ENCODE measurements at regions not wholly inside any gene's neighbourhood (a gene's known extent, or its start where the extent isn't known, plus 50 kb on each side); places are given as distances from the start of the nearest gene placed in this dataset.

- no peaks in the 10 kb centered on the region for H3K27me3 ChIP-seq
- TF ChIP-seq CTCF (IDR thresholded peaks at IDR 0.05): no peak
- TF ChIP-seq POLR2A (IDR thresholded peaks at IDR 0.05): no peak
- intact Hi-C loops (cut with DNase I): loop anchor here in 1 of 2 donors (10.0 kb wide), 1 partner anchor 81 kb away; no protein-coding TSS in a partner anchor
- no peaks in the 10 kb centered on the region for H3K9me3 ChIP-seq
- no peak overlapping the region for H3K4me3 ChIP-seq
- no peaks in the 10 kb centered on the region for H3K36me3 ChIP-seq
- 56% methylated on average over 2 of the region's 2 CpGs for WGBS (ENCODE audit: insufficient coverage, low coverage, low lambda C conversion rate, missing lambda C conversion rate)
- no peak for DNase-seq
- ATAC-seq: no peak
- no peaks in the 10 kb centered on the region for H3K4me1 ChIP-seq
- H3K27ac ChIP-seq: no peak overlapping the region
Observed at GRCh38 chr3:30195352-30195751, 411.0 kb upstream of the TGFBR2 start.

- Histone ChIP-seq H3K4me1 (no peaks in the 10 kb centered on the region), H3K9me3 (no peaks in the 10 kb centered on the region), H3K27me3 (no peaks in the 10 kb centered on the region), H3K36me3 (no peaks in the 10 kb centered on the region), H3K4me3 (no peak overlapping the region), H3K27ac (no peak overlapping the region)
- DNase-seq (no peak), ATAC-seq (peak in 2 of 4 donors; percentile 16 to 37)
- intact Hi-C loops (cut with DNase I): loop anchor here in 1 of 2 donors (10.0 kb wide), 1 partner anchor 83 kb away; no protein-coding TSS in a partner anchor
- TF ChIP-seq CTCF (IDR thresholded peaks at IDR 0.05) (no peak), POLR2A (IDR thresholded peaks at IDR 0.05) (no peak)
Observed at GRCh38 chr3:30198162-30198561, 408.2 kb upstream of the TGFBR2 start.

- ATAC-seq (peak; percentile 73 to 85 (median 82)), DNase-seq (peak; percentile 61 to 71 (median 69))
- H3K36me3 ChIP-seq: no peaks in the 10 kb centered on the region
- intact Hi-C loops (cut with DNase I): loop anchor here in 1 of 2 donors (10.0 kb wide), 1 partner anchor 84 kb away; no protein-coding TSS in a partner anchor
- no peaks in the 10 kb centered on the region for H3K27me3 ChIP-seq
- TF ChIP-seq CTCF (IDR thresholded peaks at IDR 0.05) (peak; percentile 82 to 92 (median 87)), POLR2A (IDR thresholded peaks at IDR 0.05) (no peak)
- no peak overlapping the region for H3K27ac ChIP-seq
- 26% methylated on average over 6 of the region's 6 CpGs for WGBS (ENCODE audit: insufficient coverage, low coverage, low lambda C conversion rate, missing lambda C conversion rate)
- no peaks in the 10 kb centered on the region for H3K4me1 ChIP-seq
- H3K4me3 ChIP-seq: no peak overlapping the region
- no peaks in the 10 kb centered on the region for H3K9me3 ChIP-seq
Observed at GRCh38 chr3:30199096-30199759, 407.2 kb upstream of the TGFBR2 start.

- DNase-seq: no peak
- 91% methylated on average over 3 of the region's 3 CpGs for WGBS (ENCODE audit: insufficient coverage, low coverage, low lambda C conversion rate, missing lambda C conversion rate)
- intact Hi-C loops (cut with DNase I): loop anchor here in 1 of 2 donors (10.0 kb wide), 1 partner anchor 85 kb away; no protein-coding TSS in a partner anchor
Observed at GRCh38 chr3:30199855-30200254, 406.5 kb upstream of the TGFBR2 start.

More at GRCh38 chr3:30199855-30200254, 406.5 kb upstream of the TGFBR2 start:
- TF ChIP-seq POLR2A (IDR thresholded peaks at IDR 0.05): no peak
- TF ChIP-seq CTCF (IDR thresholded peaks at IDR 0.05): no peak
- Histone ChIP-seq H3K4me3 (no peak overlapping the region), H3K27me3 (no peaks in the 10 kb centered on the region), H3K4me1 (no peaks in the 10 kb centered on the region), H3K27ac (no peak overlapping the region), H3K9me3 (no peaks in the 10 kb centered on the region), H3K36me3 (no peaks in the 10 kb centered on the region)
- ATAC-seq: no peak
